HG02610 (cell line): ENCODE measurements at regions not wholly inside any gene's neighbourhood (a gene's known extent, or its start where the extent isn't known, plus 50 kb on each side); places are given as distances from the start of the nearest gene placed in this dataset.

Source experiments
- ATAC-seq: cut with Tn5 transposase; IDR thresholded peaks from one replicate; pipeline ENCODE4 v1.9.1; 2021; ENCODE audit warnings: mild to moderate bottlenecking, moderate library complexity; ENCODE audit not compliant: unreplicated experiment

DNA sequence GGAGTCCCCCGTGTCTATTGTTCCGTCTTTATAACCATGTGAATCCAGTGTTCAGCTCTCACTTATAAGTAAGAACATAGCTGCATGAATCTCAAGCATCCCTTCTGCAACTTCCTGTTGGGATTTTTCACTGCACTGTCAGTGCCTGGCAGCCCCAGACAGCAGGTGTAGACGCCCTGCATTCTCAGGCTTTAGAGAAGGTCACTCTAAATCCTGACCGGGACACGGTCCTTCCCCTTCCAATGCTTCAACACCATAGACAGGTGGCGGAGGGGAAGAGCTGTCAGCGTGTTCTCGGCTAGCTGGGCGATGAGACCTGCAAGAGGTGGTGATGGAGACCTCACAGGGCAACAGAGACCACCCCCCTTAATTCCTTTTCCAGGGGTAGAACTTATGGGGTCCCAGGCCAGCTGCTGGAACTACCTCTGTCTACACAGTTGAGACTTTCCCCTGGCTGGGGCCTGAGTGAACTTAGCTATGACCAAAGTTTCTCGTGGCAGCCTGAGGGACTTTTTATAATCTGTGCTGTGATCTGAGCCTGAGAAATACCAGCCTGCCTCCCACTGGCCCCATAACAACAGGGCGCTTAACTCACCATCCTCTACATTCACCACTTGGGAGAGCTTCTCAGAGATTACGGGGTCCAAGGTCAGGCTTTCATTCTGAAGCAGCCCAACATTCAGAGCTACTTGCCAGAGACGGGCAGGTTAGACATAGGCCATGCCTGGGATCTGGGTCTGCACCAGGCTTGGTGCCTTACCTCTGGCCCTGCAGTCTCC, 143.2 kb upstream of the TNRC6C start:
- no peak for ATAC-seq

- ATAC-seq, result no peak
Measured at GRCh38 chr17:77817953-77818352, 140.6 kb upstream of the TNRC6C start.

DNA sequence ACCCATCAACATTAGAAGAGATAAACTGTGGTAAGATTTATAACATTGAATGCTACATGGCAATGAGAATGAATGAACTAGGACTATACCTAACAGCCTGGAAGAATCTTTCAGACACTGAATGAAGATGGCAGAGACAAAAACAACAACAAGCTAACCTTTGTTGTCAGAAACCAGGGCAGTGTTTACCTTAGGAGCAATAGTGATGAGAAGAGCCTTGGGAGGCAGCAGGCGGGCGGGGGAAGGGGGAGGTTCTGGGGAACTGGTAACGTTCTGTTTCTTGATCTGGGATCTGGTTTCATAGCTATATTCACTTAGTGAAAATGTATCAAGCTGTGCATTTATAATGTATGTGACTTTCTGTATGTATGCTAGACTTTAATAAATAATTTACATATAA, 139.0 kb upstream of the TNRC6C start:
- no peak for ATAC-seq

GRCh38 chr17:77821114-77821513, 137.4 kb upstream of the TNRC6C start:
- no peak for ATAC-seq

DNA sequence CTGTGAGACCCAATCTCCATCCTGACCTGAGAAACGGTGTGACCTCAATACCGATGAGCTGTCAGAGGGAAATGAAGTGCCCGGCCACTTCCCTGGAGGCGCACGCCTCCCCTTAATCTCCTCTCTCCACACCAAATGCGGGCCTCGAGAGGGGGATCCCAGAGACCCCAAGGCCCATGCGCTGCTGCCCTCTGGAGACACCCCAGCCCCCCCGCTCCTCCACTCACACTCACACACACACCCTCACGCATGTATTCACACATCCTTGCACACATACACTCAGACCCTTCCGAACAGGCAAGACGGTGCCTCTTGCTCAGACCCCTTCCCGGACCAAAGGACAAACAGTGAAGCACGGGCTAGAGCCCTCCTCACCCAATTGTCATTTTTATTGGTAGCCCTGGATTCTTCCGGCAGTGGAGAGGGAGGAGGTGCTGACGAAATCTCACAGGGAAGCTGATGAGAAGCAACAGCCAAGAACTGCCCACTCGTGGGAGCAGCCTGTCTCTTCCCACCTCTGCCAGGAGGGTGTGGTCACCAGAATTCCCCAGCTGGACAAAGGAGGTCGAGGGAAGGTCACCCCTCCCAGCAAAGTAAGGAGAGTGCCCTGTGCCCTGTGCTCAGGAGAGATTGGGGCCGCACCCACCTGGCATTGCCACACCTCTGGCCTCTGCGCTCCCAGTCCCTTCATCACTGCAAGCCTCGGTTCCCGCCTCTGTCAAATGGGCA, 136.0 kb upstream of the TNRC6C start:
- ATAC-seq, result no peak

DNA sequence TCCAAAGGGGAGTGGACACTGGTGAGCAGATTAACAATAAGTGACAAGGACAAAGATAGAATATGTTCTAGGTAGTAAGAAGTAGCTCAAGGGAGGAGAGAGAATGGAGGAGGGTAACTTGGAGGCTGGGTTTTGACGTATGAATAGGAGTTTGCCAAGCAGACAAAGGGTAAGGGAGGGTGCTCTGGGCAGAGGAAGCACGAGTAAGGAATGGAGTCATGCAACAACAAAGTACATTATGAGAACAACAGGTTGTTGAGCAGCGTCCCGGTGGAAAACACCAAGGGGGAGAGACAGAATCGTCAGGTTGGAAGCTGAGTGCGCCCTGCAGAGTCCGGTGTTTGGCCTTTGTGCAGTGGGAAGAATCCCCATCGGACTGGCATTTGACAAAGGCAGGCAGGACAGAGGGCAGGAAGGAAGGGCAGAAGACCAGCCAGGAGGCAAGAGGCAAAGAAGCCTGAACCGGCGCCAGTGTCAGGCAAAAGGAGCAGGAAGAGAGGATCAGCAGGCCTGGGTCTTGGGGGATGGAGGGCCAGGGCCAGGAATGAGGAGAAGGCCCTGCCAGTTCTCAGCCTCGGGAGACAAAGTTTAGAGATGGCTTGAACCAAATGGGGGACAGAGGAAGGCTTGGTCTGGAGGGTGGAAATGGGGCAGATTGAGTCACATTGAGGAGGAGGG, 134.3 kb upstream of the TNRC6C start:
- no peak for ATAC-seq

GRCh38 chr17:77824780-77825280, 133.7 kb upstream of the TNRC6C start:
- no peak for ATAC-seq

GRCh38 chr17:77825621-77826020, 132.9 kb upstream of the TNRC6C start:
- no peak for ATAC-seq

DNA sequence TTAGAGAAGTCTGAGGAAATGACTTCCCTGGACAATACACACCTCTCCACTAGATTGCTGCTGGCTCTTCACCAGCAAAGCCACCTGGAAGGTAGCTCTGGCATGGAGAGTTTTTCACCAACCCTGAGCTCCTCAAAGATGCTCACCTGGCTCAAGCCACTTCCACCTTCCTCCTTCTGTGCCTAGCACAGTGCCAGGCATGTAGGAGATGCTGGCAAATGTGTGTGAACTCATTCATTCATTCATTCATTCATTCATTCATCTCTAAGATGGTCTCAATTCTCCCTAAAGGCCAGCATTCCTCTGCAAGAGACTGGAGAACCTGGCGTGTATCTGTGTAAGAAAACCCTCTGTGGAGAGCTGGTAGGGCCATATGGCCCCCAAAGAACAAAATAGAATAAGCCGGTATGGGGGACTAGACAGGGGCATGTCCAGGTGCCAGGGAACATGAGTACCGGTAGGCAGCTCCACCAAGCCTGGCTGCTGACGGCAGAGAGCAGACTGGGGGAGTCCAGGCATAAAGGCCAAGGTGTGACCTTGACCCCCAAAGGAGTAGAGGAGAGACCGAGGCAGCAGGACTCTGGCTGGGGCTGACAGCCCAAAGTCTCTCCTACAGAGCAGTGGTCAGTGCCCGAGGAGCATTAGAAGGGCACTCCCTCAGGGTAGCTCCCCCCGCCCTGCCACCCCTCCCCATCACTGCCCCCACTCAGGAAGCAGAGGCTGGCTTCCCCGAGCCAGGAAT, 132.2 kb upstream of the TNRC6C start:
- no peak for ATAC-seq

- no peak for ATAC-seq
Measured at GRCh38 chr17:77827039-77827438, 131.5 kb upstream of the TNRC6C start.

DNA sequence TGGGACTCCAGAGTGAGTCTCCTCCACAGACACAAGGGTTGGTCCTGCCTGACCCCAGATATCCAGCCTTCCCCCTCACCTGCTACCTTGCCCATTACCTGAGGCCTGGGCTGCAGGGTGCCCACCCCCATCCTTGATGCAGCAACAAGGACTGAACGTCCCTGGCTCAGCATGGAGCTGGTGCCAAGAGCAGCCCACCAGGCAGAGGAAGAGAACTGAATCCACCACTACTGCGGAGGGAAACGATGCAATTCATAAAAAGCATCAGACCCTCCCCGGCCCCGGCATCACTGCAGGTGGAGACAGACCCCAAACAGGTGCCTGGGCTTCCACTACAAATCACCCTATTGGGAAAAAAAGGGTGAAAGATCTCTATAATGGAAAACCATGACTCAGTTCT, 131.0 kb upstream of the TNRC6C start:
- no peak for ATAC-seq

DNA sequence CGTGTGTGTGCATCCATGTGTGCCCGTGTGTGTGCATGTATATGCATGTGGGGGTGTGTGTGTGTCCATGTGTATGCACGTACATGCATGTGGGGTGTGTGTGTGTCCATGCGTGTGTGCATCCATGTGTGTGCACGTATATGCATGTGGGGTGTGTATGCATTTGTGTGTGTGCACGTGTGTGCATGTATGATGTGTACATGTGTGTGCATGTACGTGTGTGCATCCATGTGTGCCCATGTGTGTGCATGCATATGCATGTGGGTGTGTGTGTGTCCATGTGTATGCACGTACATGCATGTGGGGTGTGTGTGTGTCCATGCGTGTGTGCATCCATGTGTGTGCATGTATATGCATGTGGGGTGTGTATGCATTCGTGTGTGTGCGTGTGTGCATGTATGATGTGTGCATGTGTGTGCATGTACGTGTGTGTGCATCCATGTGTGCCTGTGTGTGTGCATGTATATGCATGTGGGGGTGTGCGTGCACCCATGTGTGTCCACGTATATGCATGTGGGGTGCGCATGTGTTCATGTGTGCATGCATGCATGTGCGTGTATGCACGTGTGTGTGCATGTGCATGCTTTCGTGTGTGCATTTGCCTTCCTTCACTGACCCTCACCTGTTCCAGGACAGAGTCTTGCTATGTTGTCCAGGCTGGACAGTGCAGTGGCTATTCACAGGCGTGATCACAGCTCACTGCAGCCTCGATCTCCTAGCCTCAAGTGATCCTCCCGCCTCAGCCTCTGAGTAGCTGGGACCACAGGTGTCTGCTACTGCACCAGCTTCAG, 129.6 kb upstream of the TNRC6C start:
- no peak for ATAC-seq

DNA sequence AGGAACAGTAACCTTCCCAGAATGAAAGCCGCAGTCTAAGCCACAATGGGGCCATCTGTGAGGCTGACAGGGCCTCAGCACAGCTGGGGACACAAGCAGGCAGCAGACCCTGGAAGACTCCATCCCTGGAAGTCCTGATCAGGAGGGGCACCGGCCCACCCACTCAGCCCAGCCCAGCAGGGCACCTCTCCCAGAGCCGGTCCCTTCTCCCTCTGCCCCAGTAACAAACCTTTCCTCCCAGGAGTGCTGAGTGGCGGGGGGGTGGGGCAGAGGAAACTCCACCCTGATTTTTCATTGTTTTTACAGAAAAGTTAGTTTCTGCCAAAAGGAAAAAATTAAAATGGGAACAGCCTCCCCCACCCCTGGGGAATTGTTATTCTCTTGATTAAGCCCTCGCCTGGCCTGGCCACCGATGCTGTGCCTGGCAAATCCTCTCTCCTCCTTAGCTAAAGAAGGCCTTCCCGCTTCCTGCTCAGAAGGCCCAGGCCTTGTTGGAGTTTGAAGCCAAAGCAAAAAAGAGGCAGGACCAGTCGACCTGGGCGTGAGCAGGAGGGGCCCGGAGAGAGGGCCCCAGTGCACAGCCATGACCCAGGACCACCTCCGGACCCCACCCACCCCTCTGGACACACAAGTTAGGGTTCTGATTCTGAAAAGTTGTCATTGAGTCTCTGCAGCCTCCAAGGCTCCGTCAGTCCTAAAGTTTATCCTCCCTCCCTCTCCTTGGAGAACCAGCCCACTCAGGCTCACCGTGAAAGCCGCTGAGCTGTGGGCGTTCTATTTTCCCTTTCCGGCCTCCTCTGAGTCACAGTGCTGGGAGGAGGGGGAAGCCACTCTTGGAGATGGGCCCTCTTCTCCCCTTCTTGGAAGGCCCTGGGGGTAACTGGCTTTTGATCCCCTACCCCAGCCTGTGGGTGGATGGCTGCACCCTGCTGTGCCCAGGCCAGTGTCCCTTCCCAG, 128.4 kb upstream of the TNRC6C start:
- no peak for ATAC-seq

- no peak for ATAC-seq
Measured at GRCh38 chr17:77830816-77831473, 127.6 kb upstream of the TNRC6C start.

DNA sequence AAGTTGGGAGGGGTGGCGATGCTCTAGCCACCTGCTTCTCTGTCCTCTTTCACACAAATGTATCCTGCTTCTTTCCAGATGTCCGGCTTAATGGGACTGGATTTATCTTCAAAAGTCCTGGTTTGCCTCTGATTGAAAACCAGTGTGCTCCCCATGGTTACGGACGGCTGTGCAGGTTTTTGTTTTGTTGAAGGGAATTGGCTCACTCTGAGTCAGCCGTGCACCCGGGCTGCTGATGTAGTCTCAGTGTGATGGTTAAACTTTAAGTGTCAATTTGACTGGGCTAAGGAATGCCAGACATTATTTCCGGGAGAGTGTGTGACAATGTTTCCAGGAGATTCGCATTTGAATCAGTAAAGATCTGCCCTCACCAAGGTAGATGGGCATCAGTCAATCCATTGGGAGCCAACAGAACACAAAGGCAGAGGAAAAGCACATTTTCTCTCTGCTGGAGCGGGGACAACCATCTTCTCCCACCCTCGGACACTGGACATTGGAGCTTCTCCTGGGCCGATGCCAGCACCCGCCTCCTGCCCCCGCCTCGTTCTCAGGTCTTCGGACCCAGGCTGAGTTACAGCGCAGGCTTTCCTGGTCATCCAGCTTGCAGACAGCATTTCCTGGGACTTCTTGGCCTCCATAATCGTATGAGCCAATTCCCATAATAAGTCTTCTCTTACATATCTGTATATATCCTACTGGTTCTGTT, 126.9 kb upstream of the TNRC6C start:
- ATAC-seq, result no peak

GRCh38 chr17:77832180-77832560, 126.3 kb upstream of the TNRC6C start:
- ATAC-seq, result no peak

DNA sequence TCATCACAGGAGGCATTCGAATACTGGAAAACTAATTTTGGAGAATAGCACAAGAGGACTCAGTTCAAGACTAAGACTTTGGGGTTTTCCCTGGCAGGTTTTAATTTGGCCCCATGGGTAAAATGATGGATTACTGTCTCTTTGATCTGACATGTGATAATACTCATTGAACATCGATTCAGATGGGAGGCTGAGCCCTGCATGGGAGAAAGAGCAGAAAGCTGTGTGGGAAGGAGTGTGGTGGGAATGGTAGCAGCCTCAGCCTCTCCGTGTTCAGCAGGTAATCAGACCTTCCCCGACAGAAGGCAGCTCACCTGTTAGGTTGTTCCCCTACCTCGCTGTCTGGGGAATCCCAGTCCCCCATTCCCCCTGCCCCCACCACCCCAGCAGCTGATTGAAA, 124.7 kb upstream of the TNRC6C start:
- ATAC-seq, result no peak
